CD4-positive, CD25-positive, alpha-beta regulatory T cell (primary cell): ENCODE measurements at regions not wholly inside any gene's neighbourhood (a gene's known extent, or its start where the extent isn't known, plus 50 kb on each side); places are given as distances from the start of the nearest gene placed in this dataset.

Experiments
- ATAC-seq, 2 donors: fragments of 150-1000 bp; cut with Tn5 transposase; one replicate each; pipeline ENCODE4 v1.10.0; 2021; ENCODE audit warnings: low read depth in 2 of 2, moderate number of reproducible peaks in 2 of 2, moderate library complexity in 1 of 2
- DNase-seq, 3 donors: peaks; one replicate each; pipeline versions ENCODE4 v3.0.0 to v3.0.0-alpha.2; 2012 to 2022; ENCODE audit warnings: mixed read lengths in 1 of 3
- H3K27ac ChIP-seq: one replicate; pipeline ENCODE4 v1.7.0; 2013; ENCODE audit warnings: mild to moderate bottlenecking, low read length; ENCODE audit not compliant: insufficient read depth, poor library complexity, severe bottlenecking
- H3K27me3 ChIP-seq: one replicate; pipeline ENCODE4 v1.7.0; 2013; ENCODE audit warnings: low read length; ENCODE audit not compliant: control insufficient read depth, insufficient read depth
- H3K36me3 ChIP-seq: one replicate; pipeline ENCODE4 v1.7.0; 2013; ENCODE audit warnings: mild to moderate bottlenecking, low read length, moderate library complexity; ENCODE audit not compliant: control insufficient read depth, insufficient read depth
- H3K4me1 ChIP-seq: 2 replicates; pipeline ENCODE4 v1.7.0; 2013; ENCODE audit warnings: mild to moderate bottlenecking, low read length; ENCODE audit not compliant: insufficient read depth, control insufficient read depth, poor library complexity, severe bottlenecking
- H3K4me3 ChIP-seq: one replicate; pipeline ENCODE4 v1.7.0; 2013; ENCODE audit warnings: low read depth, mild to moderate bottlenecking, low read length, moderate library complexity
- H3K9me3 ChIP-seq, 2 experiments: 1 replicate in 1 of 2; 2 replicates in 1 of 2; pipeline ENCODE4 v1.7.0; 2013; ENCODE audit warnings: low read length in 2 of 2, mild to moderate bottlenecking in 1 of 2, moderate library complexity in 1 of 2; ENCODE audit not compliant: control insufficient read depth in 2 of 2
- H3K27ac Mint-ChIP-seq, 3 donors: one replicate each; pipeline ENCODE4 v1.8.0; 2020 to 2022; ENCODE audit warnings: mild to moderate bottlenecking in 3 of 3, mixed read lengths in 3 of 3, moderate library complexity in 2 of 3
- H3K27me3 Mint-ChIP-seq: one replicate; pipeline ENCODE4 v1.8.0; 2022; ENCODE audit warnings: mild to moderate bottlenecking, mixed read lengths
- H3K36me3 Mint-ChIP-seq: one replicate; pipeline ENCODE4 v1.8.0; 2020; ENCODE audit warnings: mixed read lengths
- H3K4me1 Mint-ChIP-seq, 4 donors: one replicate each; pipeline ENCODE4 v1.8.0; 2020 to 2022; ENCODE audit warnings: mixed read lengths in 4 of 4, mild to moderate bottlenecking in 1 of 4
- H3K4me3 Mint-ChIP-seq, 4 donors: one replicate each; pipeline ENCODE4 v1.8.0; 2020 to 2022; ENCODE audit warnings: mild to moderate bottlenecking in 4 of 4, mixed read lengths in 4 of 4, moderate library complexity in 3 of 4
- H3K9me3 Mint-ChIP-seq, 7 donors: one replicate each; pipeline ENCODE4 v1.8.0; 2020 to 2022; ENCODE audit warnings: mixed read lengths in 7 of 7, mild to moderate bottlenecking in 3 of 7, moderate library complexity in 2 of 7

- Histone ChIP-seq H3K4me3 (no peak overlapping the region), H3K9me3 (no peaks in the 10 kb centered on the region), H3K27ac (no peak overlapping the region), H3K4me1 (no peaks in the 10 kb centered on the region), H3K27me3 (no peaks in the 10 kb centered on the region), H3K36me3 (no peaks in the 10 kb centered on the region)
- Mint-ChIP-seq H3K9me3 (peaks cover 0 to 7% (median 1%) of the 10 kb centered on the region in 7 donors), H3K4me3 (no peak overlapping the region), H3K27me3 (no peaks in the 10 kb centered on the region), H3K36me3 (no peaks in the 10 kb centered on the region), H3K27ac (no peak overlapping the region), H3K4me1 (no peaks in the 10 kb centered on the region)
- no peak for ATAC-seq
- no peak for DNase-seq
These were observed 173.4 kb upstream of the PPP2R3A start for GRCh38 chr3:135792174-135792573.

GRCh38 chr3:135792858-135793475, 172.6 kb upstream of the PPP2R3A start:
- no peaks in the 10 kb centered on the region for H3K9me3 ChIP-seq
- H3K4me3 ChIP-seq = no peak overlapping the region
- Mint-ChIP-seq H3K27me3 (no peaks in the 10 kb centered on the region), H3K9me3 (peaks cover 0 to 7% (median 1%) of the 10 kb centered on the region in 7 donors), H3K36me3 (no peaks in the 10 kb centered on the region), H3K4me1 (no peaks in the 10 kb centered on the region), H3K27ac (no peak overlapping the region), H3K4me3 (no peak overlapping the region)
- no peaks in the 10 kb centered on the region for H3K4me1 ChIP-seq
- no peaks in the 10 kb centered on the region for H3K36me3 ChIP-seq
- H3K27me3 ChIP-seq = no peaks in the 10 kb centered on the region
- DNase-seq (no peak), ATAC-seq (no peak)
- H3K27ac ChIP-seq = no peak overlapping the region

- Mint-ChIP-seq H3K9me3 (peaks cover 0 to 3% (median 0%) of the 10 kb centered on the region in 7 donors), H3K4me1 (no peaks in the 10 kb centered on the region), H3K27me3 (no peaks in the 10 kb centered on the region), H3K36me3 (no peaks in the 10 kb centered on the region), H3K4me3 (no peak overlapping the region), H3K27ac (no peak overlapping the region)
- no peaks in the 10 kb centered on the region for H3K9me3 ChIP-seq
- no peak overlapping the region for H3K4me3 ChIP-seq
- no peak overlapping the region for H3K27ac ChIP-seq
- ATAC-seq (no peak), DNase-seq (no peak)
- no peaks in the 10 kb centered on the region for H3K36me3 ChIP-seq
- H3K27me3 ChIP-seq = no peaks in the 10 kb centered on the region
- no peaks in the 10 kb centered on the region for H3K4me1 ChIP-seq
These were observed 165.4 kb upstream of the PPP2R3A start for GRCh38 chr3:135800071-135800549.

- H3K4me3 ChIP-seq = no peak overlapping the region
- Mint-ChIP-seq H3K9me3 (peaks cover 0 to 3% (median 0%) of the 10 kb centered on the region in 7 donors), H3K4me1 (no peaks in the 10 kb centered on the region), H3K27me3 (no peaks in the 10 kb centered on the region), H3K27ac (no peak overlapping the region), H3K4me3 (no peak overlapping the region), H3K36me3 (no peaks in the 10 kb centered on the region)
- H3K9me3 ChIP-seq = no peaks in the 10 kb centered on the region
- DNase-seq (no peak), ATAC-seq (no peak)
- no peaks in the 10 kb centered on the region for H3K4me1 ChIP-seq
- no peak overlapping the region for H3K27ac ChIP-seq
- H3K27me3 ChIP-seq = no peaks in the 10 kb centered on the region
- H3K36me3 ChIP-seq = no peaks in the 10 kb centered on the region
These were observed 164.5 kb upstream of the PPP2R3A start for GRCh38 chr3:135801018-135801417.

- Mint-ChIP-seq H3K4me3 (no peak overlapping the region), H3K27me3 (no peaks in the 10 kb centered on the region), H3K4me1 (no peaks in the 10 kb centered on the region), H3K27ac (no peak overlapping the region), H3K9me3 (peaks cover 0 to 3% (median 0%) of the 10 kb centered on the region in 7 donors), H3K36me3 (no peaks in the 10 kb centered on the region)
- Histone ChIP-seq H3K4me3 (no peak overlapping the region), H3K4me1 (no peaks in the 10 kb centered on the region), H3K27me3 (no peaks in the 10 kb centered on the region), H3K36me3 (no peaks in the 10 kb centered on the region), H3K27ac (no peak overlapping the region), H3K9me3 (no peaks in the 10 kb centered on the region)
- ATAC-seq (no peak), DNase-seq (no peak)
These were observed 163.4 kb upstream of the PPP2R3A start for GRCh38 chr3:135802171-135802570.

GRCh38 chr3:135803028-135803692, 162.4 kb upstream of the PPP2R3A start:
- no peak overlapping the region for H3K4me3 Mint-ChIP-seq
- no peaks in the 10 kb centered on the region for H3K27me3 ChIP-seq
- H3K4me1 ChIP-seq = no peaks in the 10 kb centered on the region
- no peaks in the 10 kb centered on the region for H3K36me3 ChIP-seq
- no peaks in the 10 kb centered on the region for H3K36me3 Mint-ChIP-seq
- DNase-seq (no peak), ATAC-seq (no peak)
- no peak overlapping the region for H3K4me3 ChIP-seq
- no peaks in the 10 kb centered on the region for H3K4me1 Mint-ChIP-seq
- H3K27ac Mint-ChIP-seq = no peak overlapping the region
- no peaks in the 10 kb centered on the region for H3K9me3 ChIP-seq
- no peak overlapping the region for H3K27ac ChIP-seq
- H3K9me3 Mint-ChIP-seq = peaks cover 0 to 3% (median 0%) of the 10 kb centered on the region in 7 donors
- no peaks in the 10 kb centered on the region for H3K27me3 Mint-ChIP-seq

- DNase-seq = no peak
- no peak for ATAC-seq
- Histone ChIP-seq H3K27me3 (no peaks in the 10 kb centered on the region), H3K27ac (no peak overlapping the region), H3K4me1 (no peaks in the 10 kb centered on the region), H3K4me3 (no peak overlapping the region), H3K9me3 (no peaks in the 10 kb centered on the region), H3K36me3 (no peaks in the 10 kb centered on the region)
- no peak overlapping the region for H3K27ac Mint-ChIP-seq
- no peak overlapping the region for H3K4me3 Mint-ChIP-seq
- H3K4me1 Mint-ChIP-seq = no peaks in the 10 kb centered on the region
- no peaks in the 10 kb centered on the region for H3K27me3 Mint-ChIP-seq
- peaks cover 0 to 13% (median 0%) of the 10 kb centered on the region in 7 donors for H3K9me3 Mint-ChIP-seq
- no peaks in the 10 kb centered on the region for H3K36me3 Mint-ChIP-seq
These were observed 159.8 kb upstream of the PPP2R3A start for GRCh38 chr3:135805752-135806151.

GRCh38 chr3:135806317-135806716, 159.2 kb upstream of the PPP2R3A start:
- H3K9me3 Mint-ChIP-seq = peaks cover 0 to 10% (median 0%) of the 10 kb centered on the region in 7 donors
- H3K4me1 Mint-ChIP-seq = no peaks in the 10 kb centered on the region
- Histone ChIP-seq H3K4me1 (no peaks in the 10 kb centered on the region), H3K36me3 (no peaks in the 10 kb centered on the region), H3K9me3 (no peaks in the 10 kb centered on the region), H3K27ac (no peak overlapping the region), H3K27me3 (no peaks in the 10 kb centered on the region), H3K4me3 (no peak overlapping the region)
- ATAC-seq = no peak
- no peak overlapping the region for H3K27ac Mint-ChIP-seq
- DNase-seq = no peak
- no peak overlapping the region for H3K4me3 Mint-ChIP-seq
- no peaks in the 10 kb centered on the region for H3K27me3 Mint-ChIP-seq
- no peaks in the 10 kb centered on the region for H3K36me3 Mint-ChIP-seq
